Thyroid gland (tissue), 4 donors: ENCODE measurements at regions not wholly inside any gene's neighbourhood (a gene's known extent, or its start where the extent isn't known, plus 50 kb on each side); places are given as distances from the start of the nearest gene placed in this dataset.

Experiments used
- POLR2A ChIP-seq, 2 donors: fragments of 450-650 bp; IDR thresholded peaks; one replicate each; pipeline ENCODE4 v1.6.1; 2017; ENCODE audit warnings: antibody characterized with exemption in 2 of 2, mild to moderate bottlenecking in 2 of 2, moderate library complexity in 1 of 2
- TF ChIP-seq, protein P1 (sequence below), 6 experiments: fragments of 200-600 bp in 3 of 6; fragments of 450-650 bp in 3 of 6; sonication (generic) in 3 of 6; IDR thresholded peaks; one replicate each; pipeline ENCODE4 v1.5.1; 2016 to 2019; ENCODE audit warnings: antibody characterized with exemption in 6 of 6, mild to moderate bottlenecking in 2 of 6, inconsistent platforms in 1 of 6, moderate library complexity in 1 of 6

DNA sequence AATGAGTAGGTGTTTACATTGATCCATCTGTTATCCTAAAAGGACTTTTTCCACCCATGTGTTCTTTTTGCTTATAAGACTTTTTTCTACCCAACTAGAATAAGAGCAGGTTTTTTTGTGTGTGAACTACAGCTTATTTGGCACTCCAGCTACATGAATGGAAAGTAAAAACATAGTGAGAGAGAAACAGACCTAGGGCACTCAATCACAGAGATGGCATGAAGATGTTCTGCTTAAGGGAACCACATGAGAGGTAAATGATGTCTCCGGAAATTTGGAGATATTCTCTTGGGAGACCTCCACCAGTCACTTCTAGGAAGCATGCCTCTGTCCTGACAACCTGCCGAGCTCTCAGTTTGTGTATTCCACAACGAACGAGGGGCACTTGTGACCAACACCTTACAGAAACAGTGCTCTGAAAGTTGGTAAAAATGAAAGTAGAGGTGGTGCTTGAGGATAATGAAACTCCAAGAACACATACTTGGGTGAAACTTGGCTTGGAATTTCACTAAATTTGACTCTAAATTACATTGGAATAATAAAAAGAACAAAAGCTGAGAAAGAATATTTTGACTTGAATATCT is 788.4 kb upstream of the GALNTL6 start:
- TF ChIP-seq, protein P1, sequence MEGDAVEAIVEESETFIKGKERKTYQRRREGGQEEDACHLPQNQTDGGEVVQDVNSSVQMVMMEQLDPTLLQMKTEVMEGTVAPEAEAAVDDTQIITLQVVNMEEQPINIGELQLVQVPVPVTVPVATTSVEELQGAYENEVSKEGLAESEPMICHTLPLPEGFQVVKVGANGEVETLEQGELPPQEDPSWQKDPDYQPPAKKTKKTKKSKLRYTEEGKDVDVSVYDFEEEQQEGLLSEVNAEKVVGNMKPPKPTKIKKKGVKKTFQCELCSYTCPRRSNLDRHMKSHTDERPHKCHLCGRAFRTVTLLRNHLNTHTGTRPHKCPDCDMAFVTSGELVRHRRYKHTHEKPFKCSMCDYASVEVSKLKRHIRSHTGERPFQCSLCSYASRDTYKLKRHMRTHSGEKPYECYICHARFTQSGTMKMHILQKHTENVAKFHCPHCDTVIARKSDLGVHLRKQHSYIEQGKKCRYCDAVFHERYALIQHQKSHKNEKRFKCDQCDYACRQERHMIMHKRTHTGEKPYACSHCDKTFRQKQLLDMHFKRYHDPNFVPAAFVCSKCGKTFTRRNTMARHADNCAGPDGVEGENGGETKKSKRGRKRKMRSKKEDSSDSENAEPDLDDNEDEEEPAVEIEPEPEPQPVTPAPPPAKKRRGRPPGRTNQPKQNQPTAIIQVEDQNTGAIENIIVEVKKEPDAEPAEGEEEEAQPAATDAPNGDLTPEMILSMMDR (IDR thresholded peaks at IDR 0.05), result no peak
- TF ChIP-seq POLR2A (IDR thresholded peaks at IDR 0.05), result no peak
